GM19455 (cell line): ENCODE measurements at regions not wholly inside any gene's neighbourhood (a gene's known extent, or its start where the extent isn't known, plus 50 kb on each side); places are given as distances from the start of the nearest gene placed in this dataset.

Experiments
- ATAC-seq: cut with Tn5 transposase; IDR thresholded peaks from one replicate; pipeline ENCODE4 v1.9.1; 2021; ENCODE audit not compliant: unreplicated experiment

DNA sequence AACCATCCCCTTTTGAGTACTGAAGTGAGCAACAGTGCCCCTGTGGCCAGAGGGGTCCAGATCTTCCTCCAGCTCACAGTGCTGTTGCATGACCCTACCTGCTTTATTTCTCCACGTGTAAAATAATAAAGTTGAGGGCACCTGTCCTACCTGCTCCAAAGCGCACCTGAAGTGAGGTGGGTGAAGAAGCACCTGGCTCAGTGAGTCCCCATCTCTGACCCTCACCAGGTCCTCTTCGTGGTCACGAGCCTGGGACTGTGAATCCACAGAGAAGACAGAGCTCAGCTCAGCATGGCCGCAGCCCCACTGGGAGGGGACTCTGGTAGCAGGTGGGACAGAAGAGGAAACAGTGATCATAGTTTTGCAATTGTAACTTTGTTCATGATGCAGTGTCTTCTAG, 976.7 kb upstream of the TMEM132C start:
- no peak for ATAC-seq

DNA sequence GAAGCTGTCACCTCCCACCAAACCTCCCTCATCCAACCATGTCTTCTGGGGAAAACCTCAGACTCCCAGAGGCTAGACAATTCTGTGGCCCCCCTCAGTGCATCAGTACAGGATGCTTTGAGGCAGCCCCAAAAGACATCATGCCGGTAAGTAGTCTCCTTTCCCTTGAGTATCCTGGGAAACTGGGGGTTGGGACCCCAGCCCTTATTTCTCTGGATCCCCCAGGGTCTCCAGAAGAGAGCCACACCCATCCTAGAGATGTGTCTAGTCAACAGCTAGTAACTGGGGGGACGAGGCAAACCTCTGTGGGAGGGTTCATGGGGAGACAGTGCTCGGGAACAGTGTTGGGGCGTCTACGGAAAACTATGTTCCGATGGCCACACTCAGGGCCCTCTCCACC, 974.2 kb upstream of the TMEM132C start:
- ATAC-seq, result no peak

DNA sequence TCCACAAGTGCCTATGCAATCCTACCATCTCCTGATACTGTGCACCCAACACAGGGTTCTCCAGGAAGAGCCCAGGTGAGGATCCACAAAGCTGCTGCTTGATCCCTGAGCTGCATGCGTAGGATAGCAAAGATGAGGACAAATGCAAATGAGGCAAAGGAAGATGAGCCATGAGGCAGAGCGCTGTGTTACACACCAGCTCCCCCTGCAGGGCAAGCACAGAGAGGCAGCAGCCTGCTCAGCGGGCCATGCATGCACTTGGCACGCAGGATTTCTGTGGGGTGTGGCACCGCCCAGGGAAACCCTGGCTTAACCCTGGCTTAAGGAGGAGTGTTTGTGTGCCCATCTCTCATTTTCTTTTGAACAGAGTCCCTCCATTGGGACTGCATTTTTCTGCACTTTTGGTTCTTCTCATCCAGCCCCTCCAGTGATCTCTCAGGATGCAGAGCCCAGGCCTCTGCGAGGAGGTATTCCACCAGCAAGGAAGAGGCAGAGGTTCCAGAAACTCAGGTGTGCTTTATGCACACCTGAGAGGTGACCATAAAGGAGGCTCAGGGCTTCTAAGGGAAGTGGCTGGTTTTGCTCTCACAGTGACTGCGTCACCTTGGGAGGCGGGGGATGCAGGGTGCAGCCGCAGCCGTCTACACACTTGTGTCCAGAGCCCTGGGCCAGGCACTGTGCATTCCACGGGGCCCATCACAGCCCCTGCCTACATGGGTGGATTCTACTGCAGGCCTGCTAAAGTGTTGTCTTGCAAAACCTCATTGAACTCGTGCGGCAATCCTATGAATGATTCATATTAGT, 973.3 kb upstream of the TMEM132C start:
- ATAC-seq, result no peak

DNA sequence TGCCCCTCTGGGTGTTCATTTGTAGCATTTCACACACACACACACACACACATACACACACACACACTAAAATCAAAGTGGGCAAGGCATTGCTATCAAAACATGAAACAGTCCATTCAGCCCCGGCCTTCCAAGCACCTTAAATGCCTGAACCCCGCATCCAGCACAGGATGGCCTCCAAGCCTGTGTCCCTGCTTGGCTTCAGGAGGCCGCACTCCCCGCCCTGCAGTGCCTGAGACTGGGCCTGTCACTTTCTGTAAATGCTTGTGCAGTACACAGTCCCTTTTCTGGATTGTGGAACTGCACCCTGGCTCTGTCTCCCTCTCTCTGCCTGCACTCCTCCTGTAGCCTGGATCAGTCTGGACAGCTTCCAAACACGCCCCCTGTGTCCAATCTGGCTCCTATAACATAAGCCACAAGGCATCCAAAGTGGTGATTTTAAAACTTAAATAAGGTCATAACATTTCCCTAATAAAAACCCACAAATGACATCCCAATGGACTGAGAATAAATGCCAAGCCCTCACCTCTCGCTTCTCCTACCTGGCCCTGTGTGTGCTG, 972.2 kb upstream of the TMEM132C start:
- no peak for ATAC-seq

DNA sequence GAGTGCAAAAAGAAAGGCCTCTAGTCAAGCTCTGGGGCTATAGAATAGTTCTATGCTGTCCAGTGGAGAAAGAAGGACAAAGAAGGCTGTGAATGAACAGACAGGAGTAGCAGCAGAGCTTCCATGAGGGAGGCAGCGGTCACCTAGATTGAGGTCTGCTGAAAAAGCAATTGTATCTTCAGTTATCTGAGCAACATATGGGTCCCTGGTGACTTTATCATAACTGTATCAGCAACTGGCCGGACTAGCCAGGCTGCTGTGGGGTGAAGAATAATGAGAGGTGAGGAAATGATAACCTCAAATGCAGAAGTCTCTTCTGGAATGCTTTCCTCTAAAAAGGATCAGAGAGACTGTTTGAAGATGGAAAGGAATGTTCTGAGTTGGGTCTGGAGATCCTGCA, 971.3 kb upstream of the TMEM132C start:
- ATAC-seq, result no peak

DNA sequence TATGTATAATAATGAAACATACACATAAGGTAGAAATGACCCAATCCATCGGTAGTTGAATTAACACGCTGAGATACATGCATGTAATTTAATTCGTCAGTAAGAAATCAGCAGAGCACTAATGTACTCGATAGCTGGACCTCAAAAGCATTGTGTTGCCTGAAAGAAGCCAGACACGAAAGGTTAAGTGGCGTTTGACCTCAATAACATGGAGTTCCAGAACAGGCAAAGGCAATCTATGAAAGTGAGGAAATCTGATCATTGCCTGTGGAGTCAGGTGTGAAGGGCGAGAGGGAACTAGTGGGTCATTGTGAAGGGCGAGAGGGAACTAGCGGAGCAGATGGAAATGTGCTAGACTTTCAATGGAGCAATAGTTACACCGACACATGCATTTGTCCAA, 970.4 kb upstream of the TMEM132C start:
- ATAC-seq, result no peak

DNA sequence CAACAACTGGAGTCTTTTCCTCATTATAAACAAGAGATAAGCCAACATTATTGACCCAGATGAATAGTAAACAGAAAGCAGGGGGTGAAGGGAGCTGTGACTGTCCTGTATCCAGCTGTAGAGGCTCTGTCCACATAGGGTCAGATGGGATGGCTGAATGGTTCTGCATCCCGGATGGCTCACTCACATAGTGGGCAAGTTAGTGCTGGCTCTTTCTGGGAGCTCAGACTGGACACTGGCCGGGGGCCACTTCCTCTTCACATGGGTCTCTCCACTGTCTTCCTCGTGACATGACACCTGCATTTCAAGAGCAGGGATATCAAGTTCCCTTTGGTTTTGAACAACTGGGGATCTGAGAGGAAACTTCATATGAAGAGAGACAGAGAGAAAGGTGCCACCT, 969.6 kb upstream of the TMEM132C start:
- ATAC-seq, result no peak

DNA sequence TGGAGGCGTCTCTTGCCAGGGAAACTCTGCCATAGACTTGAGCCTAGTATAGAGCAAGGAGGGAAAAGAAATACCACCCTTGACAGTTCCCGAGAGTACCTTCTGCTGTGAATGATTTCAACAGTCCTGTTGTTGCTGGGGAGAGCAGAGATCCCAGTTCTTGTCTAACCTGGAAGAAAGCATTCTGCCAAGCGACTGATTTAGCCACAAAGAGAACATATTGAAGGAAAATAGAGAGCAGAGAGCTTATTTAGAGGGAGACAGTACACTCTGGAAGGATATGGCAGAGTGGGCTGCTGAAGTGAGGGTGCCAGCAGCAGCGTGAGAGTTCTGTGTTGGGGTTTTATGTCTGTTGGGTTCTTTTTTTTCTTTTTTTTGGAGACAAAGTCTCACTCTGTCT, 966.9 kb upstream of the TMEM132C start:
- ATAC-seq, result no peak

DNA sequence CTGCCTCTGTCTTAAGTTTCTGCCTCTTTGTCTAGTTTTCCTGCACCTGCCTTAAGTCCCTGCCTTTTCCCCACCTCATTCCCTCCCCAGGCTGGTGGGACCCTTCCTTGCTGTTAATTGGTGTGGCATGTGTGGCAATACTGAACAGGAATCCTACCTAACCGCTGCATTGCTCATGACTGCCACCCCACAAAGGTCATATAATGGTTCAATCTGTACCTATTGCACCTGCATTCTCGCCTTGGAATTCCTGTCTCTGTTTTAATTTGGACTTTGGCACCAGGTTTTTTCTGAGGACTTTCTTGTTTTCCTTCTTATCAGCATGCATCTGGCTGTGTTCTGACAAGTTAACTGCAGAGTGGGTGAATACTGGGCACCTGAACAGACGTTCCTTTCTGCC, 966.2 kb upstream of the TMEM132C start:
- no peak for ATAC-seq

DNA sequence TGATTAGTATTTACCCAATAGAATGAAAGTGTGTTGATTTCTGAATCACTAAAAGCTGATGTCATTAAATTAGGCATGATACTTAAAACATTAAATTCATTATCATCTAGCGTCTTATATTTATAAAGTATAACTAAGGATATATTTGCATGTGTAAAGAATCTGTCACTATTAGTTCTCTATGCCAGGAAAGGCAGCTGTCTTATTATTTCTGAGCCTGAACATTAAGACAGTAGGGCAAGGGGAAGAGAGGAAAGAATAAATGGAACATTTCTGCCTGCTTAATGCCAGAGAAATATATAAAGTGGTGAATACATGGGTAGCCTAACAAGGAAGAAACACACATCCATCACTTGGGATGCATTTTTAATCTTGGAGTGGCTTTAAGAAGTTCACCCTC, 965.1 kb upstream of the TMEM132C start:
- no peak for ATAC-seq

DNA sequence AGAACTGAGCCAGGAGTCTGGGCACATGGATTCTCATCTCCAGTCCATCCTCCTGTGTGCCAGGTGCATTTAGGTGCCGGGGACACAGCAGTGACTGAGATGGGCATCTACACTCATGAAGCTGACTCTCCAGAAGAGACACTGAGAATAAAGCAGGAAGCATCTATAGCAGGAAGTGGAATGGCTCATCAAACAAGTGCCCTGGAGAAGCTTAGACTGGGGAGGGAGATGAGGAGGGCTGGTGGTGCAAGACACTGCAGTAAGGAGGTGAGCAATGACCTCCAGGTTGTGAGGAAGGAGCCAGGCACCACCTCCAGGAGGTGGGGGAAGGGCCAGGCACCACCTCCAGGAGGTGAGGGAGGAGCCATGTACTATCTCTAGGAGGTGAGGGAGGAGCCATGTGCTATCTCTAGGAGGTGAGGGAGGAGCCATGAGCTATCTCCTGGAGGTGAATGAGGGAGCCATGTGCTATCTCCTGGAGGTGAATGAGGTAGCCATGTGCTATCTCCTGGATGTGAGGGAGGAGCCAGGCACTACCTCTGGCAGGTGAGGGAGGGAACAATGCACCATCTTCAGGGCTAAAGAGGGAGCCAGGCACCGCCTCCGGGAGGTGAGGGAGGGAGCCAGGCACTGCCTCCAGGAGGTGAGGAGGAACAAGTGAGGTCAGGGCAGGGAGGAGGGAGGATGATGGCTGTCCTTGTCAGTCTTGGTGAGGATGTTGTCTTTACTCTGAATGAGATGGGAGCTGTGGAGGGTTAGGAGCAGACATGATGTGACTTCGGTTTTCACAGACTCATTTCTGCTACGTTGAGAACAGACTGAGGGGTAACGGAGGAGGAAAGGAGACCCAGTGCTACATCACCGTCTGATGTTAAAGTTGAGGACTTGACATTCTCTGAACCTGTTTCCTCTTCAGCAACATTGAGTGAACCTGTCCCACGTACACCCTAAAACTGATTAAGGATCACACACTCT, 961.9 kb upstream of the TMEM132C start:
- no peak for ATAC-seq

DNA sequence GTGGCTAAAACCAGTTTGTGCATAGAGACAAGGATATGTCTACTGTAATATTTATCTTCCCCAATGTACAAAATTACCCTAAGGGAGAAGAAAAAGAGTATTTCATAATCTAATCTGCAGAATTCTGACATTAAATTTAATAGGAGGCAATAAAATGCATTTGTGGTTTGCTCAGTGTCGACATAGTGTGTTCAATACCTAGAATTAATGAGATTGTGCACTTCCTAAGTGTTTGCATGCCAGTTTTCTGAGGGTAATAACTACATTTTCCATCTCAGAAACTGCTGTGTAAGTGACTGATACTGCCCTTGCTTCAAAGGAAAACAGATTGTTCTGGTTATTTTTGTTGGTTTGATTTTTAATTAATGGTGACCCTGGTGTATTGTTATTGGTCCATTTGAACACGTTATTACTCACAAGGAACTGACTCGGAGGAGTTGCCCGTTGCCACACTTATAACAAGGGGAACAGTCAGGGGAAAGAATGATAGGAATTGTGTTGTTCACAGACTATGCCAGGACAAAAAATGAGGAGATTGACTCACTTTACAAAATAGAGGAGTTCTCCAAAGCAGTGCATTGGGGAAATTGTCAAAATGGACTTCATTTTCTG, 960.3 kb upstream of the TMEM132C start:
- ATAC-seq, result no peak

DNA sequence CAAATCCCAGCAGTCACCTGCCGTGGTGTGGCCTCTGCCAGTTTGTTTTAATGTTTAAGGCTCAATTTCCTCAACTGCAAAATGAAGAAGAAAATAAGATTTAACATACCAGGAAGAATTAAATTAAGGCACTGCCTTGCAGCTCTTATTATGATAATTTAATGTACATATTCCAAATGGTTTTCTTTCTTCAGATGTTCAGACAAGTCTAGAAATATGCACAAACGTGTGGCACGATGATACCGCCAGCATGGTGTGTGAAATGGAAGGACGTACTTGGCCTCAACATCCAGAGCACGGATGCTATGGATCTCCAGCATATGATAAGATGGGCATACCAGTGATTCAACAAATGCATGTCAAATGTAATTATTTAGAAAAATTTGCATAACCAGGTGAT, 959.4 kb upstream of the TMEM132C start:
- ATAC-seq, result no peak

DNA sequence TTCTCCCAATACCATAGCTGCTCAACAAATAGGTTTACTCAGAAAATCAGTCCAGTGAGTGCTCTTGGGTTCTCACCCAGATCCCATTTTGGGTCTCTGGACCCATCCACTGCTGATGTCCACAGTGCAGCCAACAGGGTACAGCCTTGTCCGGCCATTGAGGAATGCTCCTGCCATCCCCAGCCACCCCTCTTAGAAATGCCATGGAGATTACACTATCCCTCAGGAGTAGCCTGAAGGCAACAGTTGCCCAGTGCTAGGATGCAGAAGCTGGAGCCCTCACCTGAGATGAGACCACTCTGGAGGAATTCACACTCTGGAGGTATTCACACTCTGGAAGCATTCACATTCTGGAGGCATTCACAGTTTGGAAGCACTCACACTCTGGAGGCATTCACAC, 958.8 kb upstream of the TMEM132C start:
- no peak for ATAC-seq

DNA sequence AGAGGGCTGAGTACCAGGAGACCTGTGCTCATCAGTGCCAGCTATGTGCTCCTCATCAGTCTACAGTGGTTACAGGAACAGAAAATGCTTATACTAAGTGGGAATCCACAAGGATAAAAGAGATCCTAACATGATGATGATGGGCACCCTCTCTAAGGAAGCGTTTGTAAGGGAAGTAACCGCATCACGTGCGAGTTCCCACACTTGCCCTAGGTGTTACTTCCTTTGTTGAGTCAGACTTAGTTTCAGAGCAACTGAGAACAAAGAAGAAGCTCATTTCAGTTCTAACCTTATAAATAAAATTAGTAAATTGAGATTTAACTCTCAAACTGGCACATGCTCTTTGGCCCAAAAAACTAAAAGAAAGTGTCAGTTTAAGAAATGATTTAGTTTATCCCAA, 956.4 kb upstream of the TMEM132C start:
- no peak for ATAC-seq

DNA sequence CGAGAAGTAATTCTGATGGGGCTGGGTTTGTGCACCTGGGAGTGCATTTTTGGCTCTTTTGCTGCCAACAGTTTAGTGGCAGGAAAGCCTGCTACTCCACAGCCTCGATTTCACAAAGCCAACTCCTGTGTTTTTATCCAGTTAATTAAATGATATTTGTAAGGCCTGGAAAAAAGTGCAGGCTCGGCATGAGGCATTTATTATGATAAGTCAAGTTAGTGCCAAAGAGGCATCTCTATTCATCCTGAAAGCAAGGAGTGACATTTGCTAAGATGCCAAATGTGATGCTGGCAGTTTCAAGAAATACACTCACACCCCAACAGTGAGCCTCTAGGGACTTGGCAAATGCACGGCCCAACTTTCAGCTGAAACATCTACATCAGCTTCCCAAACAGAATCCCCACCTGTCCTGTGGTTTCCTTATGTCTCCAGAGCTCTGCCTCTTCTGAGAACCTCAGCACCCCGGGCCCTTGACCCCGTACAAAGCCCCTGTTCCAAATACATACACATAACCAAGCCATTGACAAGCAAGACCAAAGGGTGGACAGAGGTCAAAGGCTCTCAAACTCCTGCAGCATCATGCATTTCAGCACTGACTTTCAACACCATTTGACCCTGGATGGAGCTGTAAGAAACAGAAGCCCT, 955.1 kb upstream of the TMEM132C start:
- ATAC-seq, result no peak

DNA sequence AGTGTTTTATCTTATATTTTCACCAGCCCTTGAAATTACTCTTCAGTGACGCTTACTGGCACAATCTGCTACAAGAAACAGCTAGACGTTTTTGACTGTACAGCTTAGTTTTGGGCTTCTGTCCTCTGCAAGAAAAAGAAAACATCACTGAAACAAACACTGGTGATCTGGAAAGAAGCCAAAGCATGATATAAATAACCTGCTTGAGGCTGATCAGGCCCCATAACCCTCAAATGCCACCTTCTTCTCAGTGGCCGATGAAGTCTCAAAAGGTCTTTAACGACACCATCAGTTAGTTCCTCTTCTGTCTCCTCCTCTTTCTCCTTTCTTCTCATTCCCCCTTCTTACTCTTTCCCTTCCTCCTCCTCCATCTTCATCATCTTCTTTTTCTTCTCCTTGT, 942.3 kb upstream of the TMEM132C start:
- ATAC-seq, result no peak

DNA sequence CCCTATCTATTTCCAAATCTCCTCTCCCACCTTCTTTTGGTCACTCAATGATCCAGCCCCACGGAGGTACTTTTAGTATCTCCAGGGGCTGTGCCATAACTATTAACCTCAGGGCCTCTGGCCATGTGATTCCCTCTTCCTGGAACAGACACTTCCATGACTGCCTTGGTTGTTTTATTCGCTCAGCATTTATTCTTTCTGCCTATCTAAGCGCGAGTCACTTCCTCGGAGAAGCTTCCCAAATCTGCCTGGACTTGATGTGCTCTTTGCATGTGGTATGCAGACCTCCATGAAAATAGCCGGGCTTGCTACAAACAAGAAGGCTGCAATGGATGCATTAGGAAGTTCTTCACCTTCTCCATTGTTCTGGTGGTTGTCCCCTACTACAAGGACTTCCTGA, 939.0 kb upstream of the TMEM132C start:
- no peak for ATAC-seq

DNA sequence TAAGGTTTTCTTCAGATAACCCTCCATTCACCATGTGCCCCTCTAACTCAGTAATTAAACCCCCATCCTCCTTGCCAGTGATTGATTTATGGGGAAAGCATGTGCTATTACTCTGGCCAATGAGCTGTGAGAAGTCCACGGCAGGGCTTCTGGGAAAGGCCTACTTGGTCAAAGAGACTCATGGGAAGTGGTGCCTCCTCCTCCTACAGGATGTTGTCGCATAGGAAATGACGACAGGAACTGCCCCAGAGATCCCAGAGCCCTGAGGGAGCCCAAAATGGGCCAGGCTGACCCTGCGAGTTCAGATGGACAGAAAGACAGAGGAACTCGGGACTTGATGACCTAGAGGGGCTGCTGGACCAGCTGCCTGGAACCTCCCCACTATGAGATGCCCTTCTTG, 938.1 kb upstream of the TMEM132C start:
- no peak for ATAC-seq

DNA sequence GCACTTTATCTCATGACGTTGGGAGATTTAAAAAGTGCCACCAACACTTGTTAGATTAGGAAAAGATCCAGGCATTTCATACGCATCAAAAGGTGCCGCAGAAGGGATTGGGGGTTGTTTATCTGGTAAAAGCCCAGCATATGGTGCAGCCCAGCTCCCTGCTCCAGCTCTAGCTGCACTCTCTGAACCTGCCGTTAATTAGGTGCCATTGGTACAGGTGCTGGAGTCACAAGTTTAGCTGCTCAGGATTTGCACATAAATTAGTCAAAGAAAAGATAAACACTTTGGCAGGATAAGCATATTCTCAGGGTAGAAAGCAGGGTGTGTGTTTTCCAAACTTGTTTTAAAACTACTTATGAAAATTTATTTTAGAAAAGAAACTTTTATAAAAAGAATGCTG, 932.6 kb upstream of the TMEM132C start:
- no peak for ATAC-seq
